GM21717 (cell line): ENCODE measurements at regions not wholly inside any gene's neighbourhood (a gene's known extent, or its start where the extent isn't known, plus 50 kb on each side); places are given as distances from the start of the nearest gene placed in this dataset.
A peak's percentile ranks its signal among the peaks of the same experiment; 100 is the strongest.
"Not testable (repeated sequence)": the region's sequence is repeated elsewhere in the genome, so short reads cannot be mapped to it uniquely, and the experiment has no call there.

Experiments
- ATAC-seq: cut with Tn5 transposase; IDR thresholded peaks from one replicate; pipeline ENCODE4 v1.9.1; 2021; ENCODE audit warnings: mild to moderate bottlenecking, moderate library complexity; ENCODE audit not compliant: unreplicated experiment

DNA sequence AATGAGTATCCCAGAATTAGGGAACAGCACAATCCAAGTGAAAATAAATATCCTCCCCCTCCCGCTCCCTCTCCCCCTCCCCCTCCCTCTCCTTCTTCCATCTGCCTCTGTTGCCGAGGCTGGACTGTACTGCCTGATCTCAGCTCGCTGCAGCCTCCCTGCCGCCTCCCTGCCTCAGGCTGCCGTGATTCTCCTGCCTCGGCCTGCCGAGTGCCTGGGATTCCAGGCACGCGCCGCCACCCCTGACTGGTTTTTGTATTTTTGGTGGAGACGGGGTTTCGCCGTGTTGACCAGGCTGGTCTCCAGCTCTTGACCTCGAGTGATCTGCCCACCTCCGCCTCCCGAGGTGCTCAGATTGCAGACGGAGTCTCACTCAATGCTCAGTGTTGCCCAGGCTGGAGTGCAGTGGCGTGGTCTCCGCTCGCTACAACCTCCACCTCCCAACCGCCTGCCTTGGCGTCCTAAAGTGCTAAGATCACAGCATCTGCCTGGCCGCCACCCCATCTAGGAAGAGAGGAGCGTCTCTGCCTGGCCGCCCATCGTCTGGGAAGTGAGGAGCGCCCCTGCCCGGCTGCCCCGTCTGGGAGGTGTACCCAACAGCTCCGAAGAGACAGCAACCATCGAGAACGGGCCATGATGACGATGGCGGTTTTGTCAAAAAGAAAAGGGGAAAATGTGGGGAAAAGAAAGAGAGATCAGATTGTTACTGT is 178.9 kb upstream of the IPO5 start:
- not testable (repeated sequence) for ATAC-seq

DNA sequence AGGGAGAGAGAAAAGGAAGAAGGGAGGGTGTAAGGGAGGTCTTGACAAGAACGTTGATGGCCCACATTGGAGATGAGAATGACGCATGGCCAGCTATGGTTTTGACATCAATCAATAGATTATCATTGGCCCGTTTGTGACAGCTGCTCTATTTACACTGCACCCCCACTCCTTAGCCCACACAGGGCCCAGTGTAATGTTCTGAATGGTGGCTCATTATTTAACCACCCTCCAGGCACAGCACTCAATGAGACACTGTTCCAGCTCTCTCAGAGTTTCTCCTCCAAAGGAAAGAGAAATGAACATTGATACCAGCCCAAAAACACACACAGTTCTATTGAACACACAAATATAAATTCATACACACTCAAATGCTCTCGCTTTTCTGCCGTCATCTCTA is 173.0 kb upstream of the IPO5 start:
- no peak for ATAC-seq

DNA sequence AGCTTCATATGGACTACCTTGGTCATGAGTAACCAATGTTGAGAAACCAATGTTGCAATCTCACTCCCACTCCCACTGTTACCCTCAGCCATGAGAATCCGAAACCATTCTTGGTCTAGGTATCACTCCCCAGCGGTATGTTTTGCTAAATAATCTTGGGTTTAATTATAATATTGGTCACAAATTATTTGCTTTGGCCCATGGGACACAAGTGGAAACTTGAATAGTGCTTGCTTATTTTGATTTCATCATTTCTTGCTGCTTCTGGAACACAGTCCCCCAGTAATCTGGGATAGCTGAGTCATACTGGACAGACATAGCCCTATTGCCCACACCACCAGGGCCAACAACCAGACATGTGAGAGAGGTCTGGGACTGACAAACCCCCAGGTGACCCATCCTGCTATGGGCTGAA is 171.6 kb upstream of the IPO5 start:
- ATAC-seq = no peak

DNA sequence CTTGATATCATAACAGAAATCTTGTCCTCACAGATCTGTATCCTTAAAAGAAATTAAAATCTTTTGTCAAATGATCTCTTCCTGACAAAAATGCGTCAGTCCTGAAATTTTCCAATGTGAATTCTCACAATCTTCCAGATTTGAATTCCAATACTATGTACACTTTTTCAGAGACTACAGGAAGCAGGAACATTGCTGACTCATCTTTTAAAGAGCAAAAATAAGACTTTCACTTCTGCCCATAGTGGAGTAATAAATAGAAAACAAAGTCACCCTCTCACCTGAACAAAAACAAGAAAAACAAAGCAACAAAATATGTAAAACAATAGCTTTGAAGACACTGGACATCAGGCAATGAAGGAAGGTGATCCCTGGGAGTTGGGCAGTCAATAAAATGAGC is 167.0 kb upstream of the IPO5 start:
- no peak for ATAC-seq

DNA sequence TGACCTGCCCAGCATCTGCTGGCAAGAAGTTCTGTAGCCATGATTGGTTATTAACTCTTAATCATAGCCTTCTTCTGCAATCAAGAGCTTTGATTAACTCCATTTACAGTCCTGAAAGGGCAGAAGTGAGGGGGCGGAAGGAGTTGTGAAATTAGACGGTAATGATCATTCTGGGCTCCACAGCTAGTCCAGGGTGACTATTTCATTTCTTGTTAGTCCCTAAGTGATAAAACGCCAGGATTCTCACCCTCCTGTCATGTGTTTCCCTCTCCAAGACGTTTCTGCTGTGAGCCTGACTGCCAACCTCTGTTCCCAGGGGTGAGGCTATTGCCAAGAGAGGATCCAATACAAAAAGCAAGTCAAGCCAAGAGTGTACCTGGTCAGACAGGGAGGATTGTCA is 155.9 kb upstream of the IPO5 start:
- no peak for ATAC-seq

DNA sequence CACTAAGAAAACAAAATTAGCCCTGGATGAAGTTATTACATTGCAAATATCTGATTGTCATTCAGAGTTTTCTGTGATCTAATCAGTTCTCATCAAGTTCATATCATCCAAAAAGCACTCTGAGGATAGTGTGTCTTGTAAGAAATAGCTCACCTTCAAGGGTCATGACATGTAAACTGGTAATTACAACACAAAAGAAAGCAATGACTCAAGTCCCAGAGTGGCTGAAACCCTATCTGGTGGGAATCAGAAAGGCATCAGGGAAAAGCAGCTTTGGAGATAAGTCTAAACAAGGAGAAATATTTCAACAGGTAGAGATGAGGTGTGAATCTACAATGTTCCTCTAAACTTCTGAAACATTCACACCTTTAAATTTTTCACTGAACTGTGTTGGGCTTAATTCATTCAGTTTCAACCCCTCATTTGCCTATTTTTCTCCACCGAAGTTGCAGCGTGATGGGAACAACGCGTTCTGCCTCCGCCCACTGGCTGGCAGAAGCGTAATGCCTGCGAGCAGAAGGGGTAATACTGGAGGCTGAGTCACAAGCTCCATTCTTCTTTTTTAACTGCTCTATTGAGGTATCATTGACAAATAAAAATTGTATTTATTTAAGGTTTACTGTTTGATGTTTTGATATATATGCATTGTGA is 155.2 kb upstream of the IPO5 start:
- ATAC-seq = no peak

DNA sequence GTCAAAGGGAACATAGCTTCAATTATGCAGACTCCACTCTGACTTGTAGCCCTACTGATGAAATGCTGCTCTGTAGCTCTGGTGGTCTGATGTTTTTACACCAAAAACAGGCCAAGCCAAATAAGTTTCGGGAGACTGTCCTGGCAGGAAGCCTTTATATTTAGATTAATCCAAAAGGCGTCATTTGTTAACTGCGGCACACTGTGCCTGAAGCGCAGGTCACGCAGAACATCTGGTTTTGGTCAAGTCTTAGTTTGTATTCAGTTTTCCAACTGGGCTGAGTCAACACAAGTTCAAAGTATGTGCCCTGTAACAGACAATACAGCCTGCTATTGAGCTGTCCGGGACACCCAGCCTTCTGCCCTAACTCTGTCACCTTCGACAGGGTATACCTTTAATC is 154.6 kb upstream of the IPO5 start:
- ATAC-seq = no peak

DNA sequence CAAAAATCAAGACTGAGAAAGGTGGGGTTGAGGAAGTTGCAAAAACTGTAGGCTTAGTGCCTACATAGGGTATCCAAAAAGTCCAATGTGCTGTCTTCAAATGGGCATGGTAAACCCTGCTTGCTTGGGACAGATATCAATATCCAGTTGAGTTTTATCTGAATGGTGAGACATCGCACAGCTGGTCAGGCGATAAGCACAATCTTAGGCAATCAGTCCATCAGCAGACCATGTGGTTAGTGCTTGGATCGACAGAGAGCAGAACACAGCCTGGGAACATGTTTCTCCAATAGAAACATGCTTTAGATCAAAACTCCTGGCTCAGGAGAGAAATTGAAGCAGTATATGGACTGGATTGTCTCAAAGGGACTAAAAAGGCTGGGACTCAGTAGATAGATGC is 151.3 kb upstream of the IPO5 start:
- ATAC-seq = no peak

DNA sequence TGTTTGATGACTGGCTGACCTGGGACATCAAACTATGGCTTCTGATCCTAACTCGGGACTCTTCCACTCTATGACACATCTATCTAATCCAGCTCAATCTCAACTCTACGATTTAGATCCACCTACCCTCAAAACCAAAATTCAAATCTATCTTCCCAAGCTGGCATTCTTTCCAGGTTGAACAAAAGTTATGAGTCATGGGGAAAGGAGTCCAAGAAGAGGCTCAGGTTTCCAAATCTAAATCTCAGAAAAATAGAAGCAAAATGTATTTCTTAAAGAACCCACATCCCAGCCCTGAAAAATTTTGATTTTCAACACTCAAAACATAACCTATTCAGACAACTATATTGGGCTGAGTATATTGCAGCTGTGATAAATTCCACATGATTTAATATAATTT is 143.9 kb upstream of the IPO5 start:
- no peak for ATAC-seq

DNA sequence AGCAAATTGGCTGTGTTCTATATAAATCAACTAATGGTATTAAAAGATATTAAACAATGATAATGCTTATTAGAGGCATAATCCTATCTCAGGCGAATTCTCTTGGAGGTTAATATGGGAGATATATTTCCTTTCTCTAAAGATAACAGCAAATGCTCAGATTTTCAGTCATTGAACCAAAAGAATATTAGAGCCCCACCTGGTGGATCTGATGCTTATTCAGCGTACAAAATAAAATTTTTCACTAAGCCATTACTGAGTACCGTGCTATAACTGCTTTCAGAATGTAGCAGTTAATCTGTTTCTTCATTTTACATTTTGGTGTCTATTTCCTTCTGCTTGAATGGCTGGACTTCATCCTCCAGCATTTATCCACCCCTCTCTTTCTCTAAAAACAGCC is 143.3 kb upstream of the IPO5 start:
- ATAC-seq = no peak

DNA sequence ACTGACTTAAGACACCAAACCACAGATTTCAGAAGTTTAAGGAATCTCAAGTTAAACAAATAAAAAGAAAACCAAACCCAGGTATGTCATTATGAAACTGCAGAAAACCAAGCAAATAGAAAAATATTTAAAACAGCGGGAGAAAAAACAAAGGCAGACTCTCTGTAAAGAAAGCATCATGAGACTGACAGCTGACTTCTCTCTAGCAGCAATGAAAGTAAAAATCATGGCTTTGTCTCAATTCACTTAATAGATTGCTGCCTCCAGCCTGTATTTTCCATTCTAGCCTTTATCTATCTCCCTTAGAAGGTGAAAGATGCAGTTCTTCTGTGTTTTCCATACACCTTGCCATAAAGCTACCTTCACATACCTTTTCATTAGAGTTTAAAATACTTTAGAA is 131.1 kb upstream of the IPO5 start:
- ATAC-seq = no peak

DNA sequence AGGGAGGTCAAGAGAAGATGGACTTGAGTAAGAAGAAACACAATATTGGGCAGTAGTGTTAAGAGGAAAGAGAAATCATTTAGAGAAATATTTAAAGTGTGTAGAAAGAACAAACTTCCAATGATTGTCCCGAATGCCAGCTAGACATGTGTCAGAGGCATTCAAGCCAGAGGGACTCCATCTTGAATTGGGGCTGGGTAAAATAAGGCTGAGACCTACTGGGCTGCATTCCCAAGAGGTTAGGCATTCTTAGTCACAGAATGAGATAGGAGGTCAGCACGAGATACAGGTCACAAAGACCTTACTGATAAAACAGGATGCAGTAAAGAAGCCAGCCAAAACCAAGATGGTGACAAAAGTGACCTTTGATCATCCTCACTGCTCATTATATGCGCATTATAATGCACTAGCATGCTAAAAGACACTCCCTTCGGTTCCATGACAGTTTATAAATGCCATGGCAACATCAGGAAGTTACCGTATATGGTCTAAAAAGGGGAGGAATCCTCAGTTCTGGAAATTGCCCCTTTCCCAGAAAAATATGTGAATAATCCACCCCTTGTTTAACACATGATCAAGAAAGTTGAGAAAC is 127.0 kb upstream of the IPO5 start:
- no peak for ATAC-seq

DNA sequence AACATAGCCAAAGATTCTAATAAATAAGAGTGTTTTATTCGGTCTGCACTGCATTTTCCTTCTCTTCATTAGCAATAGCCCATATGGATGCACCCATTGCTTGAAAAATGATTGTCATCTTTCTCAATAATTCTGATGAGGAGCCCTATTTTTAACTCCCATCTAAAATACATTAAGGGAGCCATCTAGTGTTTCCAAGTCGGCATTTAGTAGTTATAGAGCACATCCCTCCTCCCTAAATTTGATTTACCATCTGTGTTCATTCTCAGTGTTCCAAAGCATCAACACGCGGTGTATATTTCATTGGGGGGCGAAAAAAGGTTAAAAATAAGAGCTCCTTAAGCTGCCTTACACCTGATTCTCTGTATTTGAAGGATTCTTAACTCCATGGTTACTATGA is 119.2 kb upstream of the IPO5 start:
- no peak for ATAC-seq

DNA sequence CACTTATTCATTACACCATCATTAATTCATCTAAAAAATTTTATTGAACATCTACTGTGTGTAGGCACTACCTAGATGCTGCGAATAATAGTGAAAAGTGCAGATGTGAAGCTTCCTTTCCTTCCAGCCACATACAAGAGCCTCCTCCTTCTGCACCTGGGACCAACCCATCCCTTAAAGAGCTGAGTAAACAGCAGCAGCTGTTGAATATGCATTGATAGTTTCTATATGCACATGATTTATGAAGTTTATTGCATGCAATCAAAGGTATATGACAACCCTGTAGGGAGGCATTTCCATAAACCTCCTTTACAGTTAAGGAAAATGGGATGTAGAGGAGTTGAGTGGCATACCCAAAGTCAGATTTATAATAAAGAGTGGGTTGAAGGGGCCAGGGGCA is 110.3 kb upstream of the IPO5 start:
- no peak for ATAC-seq

DNA sequence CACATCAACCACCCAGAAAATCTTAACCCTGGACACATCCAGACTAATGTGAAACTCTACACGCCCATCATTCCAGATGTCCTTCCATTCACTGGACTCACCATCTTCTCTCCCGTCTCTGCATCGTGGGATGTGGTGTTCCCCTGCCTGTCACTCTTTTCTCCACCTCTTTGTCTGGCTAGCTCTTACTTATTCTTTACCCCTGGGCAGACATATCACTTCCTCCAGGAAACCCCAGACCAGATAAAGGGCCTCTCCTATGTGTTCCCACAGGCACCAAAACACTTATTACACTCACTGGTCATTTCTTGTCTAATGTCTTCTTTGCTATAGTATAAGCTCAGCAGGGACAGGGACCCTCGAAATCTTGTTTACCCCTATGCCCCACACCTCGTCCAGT is 109.3 kb upstream of the IPO5 start:
- no peak for ATAC-seq

DNA sequence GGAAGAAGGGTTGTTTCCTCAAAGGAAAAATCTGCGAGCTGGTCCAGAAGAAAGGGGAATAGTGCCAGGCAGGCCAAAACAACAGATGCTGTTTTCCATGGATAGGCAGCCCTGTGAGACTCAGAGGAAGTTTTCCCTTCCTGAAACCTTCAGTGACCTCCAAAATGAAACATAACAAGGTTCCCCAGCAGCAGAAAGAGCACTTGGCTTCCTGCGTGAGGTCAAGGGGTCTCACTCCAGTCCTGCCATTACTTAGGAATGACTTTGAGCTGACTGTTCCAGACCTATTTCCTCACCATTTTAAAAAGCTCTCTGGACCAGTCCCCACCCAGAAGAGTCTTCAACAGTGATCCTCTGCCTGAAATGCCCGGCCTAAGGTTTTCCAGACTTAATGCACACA is 104.6 kb upstream of the IPO5 start:
- ATAC-seq = peak; percentile 11

DNA sequence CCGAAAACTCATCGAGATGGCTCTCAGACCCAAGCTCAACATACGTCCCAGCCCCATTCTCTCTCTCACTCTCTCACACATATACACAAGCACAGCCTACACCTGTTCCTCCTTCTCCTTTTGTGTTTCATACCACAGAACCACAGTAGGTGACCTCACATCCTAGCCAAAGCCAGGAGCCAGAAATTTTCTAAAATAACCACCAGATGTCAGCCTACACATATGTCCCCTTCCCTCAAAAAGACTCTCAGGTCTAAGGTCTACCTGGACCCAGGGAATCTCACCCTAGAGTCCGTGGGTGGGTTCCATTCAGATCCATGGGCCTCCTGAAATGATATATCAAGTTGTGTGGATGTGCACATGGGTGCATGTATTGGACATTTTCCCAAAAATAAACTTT is 104.2 kb upstream of the IPO5 start:
- ATAC-seq = peak; percentile 97

DNA sequence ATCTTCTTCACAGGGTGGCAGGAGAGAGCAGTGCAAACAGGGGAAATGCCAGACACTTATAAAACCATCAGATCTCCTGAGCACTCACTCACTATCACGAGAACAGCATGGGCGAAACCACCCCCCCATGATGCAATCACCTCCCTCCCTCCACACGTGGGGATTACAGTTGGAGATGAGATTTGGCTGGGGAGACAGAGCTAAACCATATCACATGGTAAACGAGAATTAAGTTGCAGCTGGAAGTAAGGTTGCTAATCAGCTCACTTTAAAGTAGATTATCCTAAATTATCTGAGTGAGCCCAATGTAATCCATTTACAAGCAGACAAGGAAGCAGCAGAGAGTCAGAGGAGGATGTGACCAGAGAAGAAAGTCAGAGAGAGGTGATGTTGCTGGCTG is 102.2 kb upstream of the IPO5 start:
- no peak for ATAC-seq

DNA sequence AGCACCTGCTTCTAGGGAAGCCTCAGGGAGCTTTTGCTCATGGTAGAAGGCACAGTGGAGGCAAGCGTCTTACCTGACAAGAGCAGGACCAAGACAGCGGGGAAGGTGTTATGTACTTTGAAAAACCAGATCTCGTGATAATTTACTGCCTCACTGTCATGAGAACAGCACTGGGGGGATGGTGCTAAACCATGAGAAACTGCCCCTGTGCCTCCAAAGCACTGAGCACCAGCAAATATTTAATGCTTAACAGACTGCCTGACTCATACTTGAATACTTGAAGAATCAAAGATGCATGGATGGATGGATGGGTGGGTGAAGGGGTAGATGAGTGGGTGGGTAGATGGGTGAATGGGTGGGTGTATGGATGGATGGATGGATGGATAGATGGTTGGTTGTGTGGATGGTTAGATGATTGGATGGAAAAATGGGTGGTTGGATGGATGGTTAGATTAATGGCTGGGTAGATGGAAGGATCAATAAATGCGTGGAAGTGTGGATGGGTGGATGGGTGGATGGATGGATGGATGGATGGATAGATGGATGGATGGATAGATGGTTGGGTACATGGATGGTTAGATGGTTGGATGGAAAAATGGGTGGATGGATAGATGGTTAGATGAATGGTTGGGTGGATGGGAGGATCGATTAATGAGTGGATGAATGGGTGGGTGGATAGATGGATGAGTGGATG is 101.1 kb upstream of the IPO5 start:
- no peak for ATAC-seq

DNA sequence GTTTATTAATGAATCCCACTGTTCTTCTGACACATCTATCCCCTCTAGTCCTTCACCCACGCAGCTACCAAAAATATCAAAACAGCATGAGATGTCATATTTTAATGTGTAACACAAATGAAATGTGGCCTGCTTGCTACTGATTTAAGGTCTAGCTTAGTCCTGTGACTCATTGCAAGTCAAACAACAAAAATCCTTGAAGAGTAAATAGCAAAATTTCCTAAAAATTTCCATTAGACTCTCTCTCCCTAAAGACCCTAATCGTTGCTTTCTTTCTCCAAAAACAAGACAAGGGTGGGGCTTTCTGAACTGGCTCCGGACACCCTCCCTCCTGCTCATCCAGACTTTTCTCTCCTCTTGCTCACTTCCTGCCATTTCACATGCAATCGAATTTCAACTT is 99.9 kb upstream of the IPO5 start:
- no peak for ATAC-seq

DNA sequence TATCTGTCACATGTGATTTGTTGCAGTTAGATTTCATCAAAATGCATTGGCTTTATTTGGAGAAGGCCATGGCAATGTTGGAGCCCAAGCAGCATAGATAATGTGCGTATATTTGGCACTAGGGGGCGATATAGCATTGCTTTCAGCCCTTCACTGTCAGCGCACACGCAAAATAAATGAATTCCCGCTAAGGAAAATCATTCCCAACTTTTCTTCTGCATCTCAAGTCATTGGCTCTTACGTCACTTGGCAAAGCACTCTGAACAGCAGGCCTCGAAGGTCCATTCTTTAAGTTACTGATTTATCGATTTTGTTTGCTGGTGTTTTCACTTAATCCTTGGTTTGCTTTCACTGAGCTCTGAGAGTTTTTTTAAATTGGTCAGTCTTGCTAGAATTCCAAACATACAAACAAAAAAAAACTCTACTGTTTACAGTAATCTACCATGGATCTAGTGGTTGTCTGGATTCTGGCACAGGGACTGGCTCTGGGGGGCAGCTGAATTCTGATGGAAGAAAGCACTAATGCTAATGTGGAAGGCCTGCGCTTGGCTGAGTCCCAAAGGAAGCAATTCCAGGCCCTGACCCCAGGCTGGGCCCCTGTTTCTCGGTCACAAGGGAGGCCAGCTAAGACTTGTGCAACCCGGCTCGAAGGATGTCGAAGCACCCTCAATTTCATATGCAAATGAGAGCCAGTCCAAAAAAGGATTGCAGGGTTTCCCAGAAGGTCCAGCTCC is 97.7 kb upstream of the IPO5 start:
- peak; percentile 7 for ATAC-seq
